HEK293 (cell line): ENCODE measurements at regions not wholly inside any gene's neighbourhood (a gene's known extent, or its start where the extent isn't known, plus 50 kb on each side); places are given as distances from the start of the nearest gene placed in this dataset.
A peak's percentile ranks its signal among the peaks of the same experiment; 100 is the strongest.

Experiments used
- CTCF ChIA-PET: fragments of 350-600 bp; formaldehyde crosslinking; extraction: SDS; loops from one replicate; lab custom pipeline; 2021; ENCODE audit warnings: antibody characterized with exemption; lab: Yijun Ruan, JAX
- POLR2A ChIA-PET: fragments of 300-600 bp; formaldehyde crosslinking; extraction: SDS; loops from one replicate; lab custom pipeline; 2020; ENCODE audit warnings: antibody characterized with exemption, inconsistent platforms; lab: Yijun Ruan, JAX
- H3K27ac ChIP-seq: fragments of 200-500 bp; sonication (Bioruptor generic); 2 replicates; pipeline ENCODE4 v1.5.1; 2014; ENCODE audit warnings: low read depth, low read length, control low read depth, inconsistent platforms; ENCODE audit errors: extremely low read depth
- H3K36me3 ChIP-seq, 2 experiments: fragments of 200-500 bp in 1 of 2; sonication (Bioruptor generic) in 1 of 2; 1 replicate in 1 of 2; 2 replicates in 1 of 2; pipeline ENCODE4 v1.5.1; 2014 to 2017; ENCODE audit warnings: inconsistent platforms in 2 of 2, low read length in 2 of 2; ENCODE audit not compliant: control insufficient read depth in 2 of 2, insufficient read depth in 1 of 2
- H3K4me1 ChIP-seq: fragments of 200-500 bp; sonication (Bioruptor generic); 2 replicates; pipeline ENCODE4 v1.5.1; 2014; ENCODE audit warnings: mild to moderate bottlenecking, low read length, inconsistent platforms; ENCODE audit not compliant: control insufficient read depth, insufficient read depth
- H3K4me3 ChIP-seq: 2 replicates; pipeline ENCODE4 v1.5.1; 2011; ENCODE audit warnings: low read depth, mild to moderate bottlenecking, control low read depth, low read length, moderate library complexity
- H3K9me3 ChIP-seq: fragments of 200-500 bp; sonication (Bioruptor generic); 2 replicates; pipeline ENCODE4 v1.5.1; 2014; ENCODE audit warnings: low read depth, low read length, inconsistent platforms; ENCODE audit not compliant: control insufficient read depth, insufficient read depth
- EGR2 ChIP-seq: fragments of 450-650 bp; formaldehyde crosslinking; IDR thresholded peaks from 2 replicates; pipeline ENCODE4 v1.5.1; 2016; ENCODE audit warnings: low read depth, missing biosample characterization, missing genetic modification characterization
- HOXA7 ChIP-seq: sonication (generic); formaldehyde crosslinking; IDR thresholded peaks from 2 replicates; pipeline ENCODE4 v1.8.1; 2022; ENCODE audit warnings: missing genetic modification reagents, borderline replicate concordance
- HOXC10 ChIP-seq: sonication (generic); formaldehyde crosslinking; IDR thresholded peaks from 2 replicates; pipeline ENCODE4 v1.8.1; 2023; ENCODE audit warnings: mild to moderate bottlenecking, missing genetic modification reagents
- IKZF3 ChIP-seq: fragments of 450-650 bp; IDR thresholded peaks from 2 replicates; pipeline ENCODE4 v1.5.0; 2018; ENCODE audit warnings: missing biosample characterization, mild to moderate bottlenecking, missing genetic modification characterization, moderate library complexity
- MEIS1 ChIP-seq: sonication (generic); formaldehyde crosslinking; IDR thresholded peaks from 2 replicates; pipeline ENCODE4 v1.8.1; 2022; ENCODE audit warnings: missing genetic modification reagents, mild to moderate bottlenecking, borderline replicate concordance
- SP3 ChIP-seq: fragments of 450-650 bp; formaldehyde crosslinking; IDR thresholded peaks from 2 replicates; pipeline ENCODE4 v1.5.1; 2016; ENCODE audit warnings: missing biosample characterization, missing genetic modification characterization
- WT1 ChIP-seq: fragments of 450-650 bp; formaldehyde crosslinking; IDR thresholded peaks from 2 replicates; pipeline ENCODE4 v1.5.1; 2016; ENCODE audit warnings: missing biosample characterization, missing genetic modification characterization
- ZBTB10 ChIP-seq: fragments of 450-650 bp; formaldehyde crosslinking; IDR thresholded peaks from 2 replicates; pipeline ENCODE4 v1.5.1; 2016; ENCODE audit warnings: missing biosample characterization, missing genetic modification characterization
- ZBTB26 ChIP-seq: fragments of 450-650 bp; formaldehyde crosslinking; optimal IDR thresholded peaks from 2 replicates; pipeline ENCODE3; 2016; ENCODE audit warnings: missing biosample characterization, mild to moderate bottlenecking, missing genetic modification characterization
- ZBTB49 ChIP-seq: fragments of 450-650 bp; formaldehyde crosslinking; IDR thresholded peaks from 2 replicates; pipeline ENCODE4 v1.5.1; 2016; ENCODE audit warnings: missing biosample characterization, missing genetic modification characterization, low read depth
- ZFHX2 ChIP-seq: fragments of 450-650 bp; formaldehyde crosslinking; conservative IDR thresholded peaks from 2 replicates; pipeline ENCODE4 v1.5.1; 2016; ENCODE audit warnings: missing biosample characterization, missing genetic modification characterization
- ZFP37 ChIP-seq: fragments of 450-650 bp; formaldehyde crosslinking; IDR thresholded peaks from 2 replicates; pipeline ENCODE4 v1.5.1; 2016; ENCODE audit warnings: missing biosample characterization, missing genetic modification characterization
- ZNF10 ChIP-seq: fragments of 450-650 bp; formaldehyde crosslinking; IDR thresholded peaks from 2 replicates; pipeline ENCODE4 v1.5.1; 2017; ENCODE audit warnings: missing biosample characterization, missing genetic modification characterization
- ZNF132 ChIP-seq: fragments of 450-650 bp; formaldehyde crosslinking; IDR thresholded peaks from 2 replicates; pipeline ENCODE4 v1.5.1; 2017; ENCODE audit warnings: missing biosample characterization, missing genetic modification characterization, borderline replicate concordance
- ZNF19 ChIP-seq: fragments of 450-650 bp; formaldehyde crosslinking; IDR thresholded peaks from 2 replicates; pipeline ENCODE4; 2016; ENCODE audit warnings: missing biosample characterization, missing genetic modification characterization, low read depth
- ZNF24 ChIP-seq: fragments of 450-650 bp; formaldehyde crosslinking; IDR thresholded peaks from 2 replicates; pipeline ENCODE4 v1.5.1; 2016; ENCODE audit warnings: missing biosample characterization, missing genetic modification characterization
- ZNF26 ChIP-seq: fragments of 450-650 bp; formaldehyde crosslinking; IDR thresholded peaks from 2 replicates; pipeline ENCODE4 v1.5.1; 2016; ENCODE audit warnings: missing biosample characterization, missing genetic modification characterization
- ZNF311 ChIP-seq: fragments of 450-650 bp; formaldehyde crosslinking; IDR thresholded peaks from 2 replicates; pipeline ENCODE4 v1.5.1; 2017; ENCODE audit warnings: missing biosample characterization, missing genetic modification characterization, borderline replicate concordance
- ZNF341 ChIP-seq: fragments of 450-650 bp; formaldehyde crosslinking; IDR thresholded peaks from 2 replicates; pipeline ENCODE4; 2016; ENCODE audit warnings: low read depth, missing biosample characterization, missing genetic modification characterization
- ZNF398 ChIP-seq: fragments of 450-650 bp; formaldehyde crosslinking; IDR thresholded peaks from 2 replicates; pipeline ENCODE4 v1.5.1; 2017; ENCODE audit warnings: missing biosample characterization, missing genetic modification characterization
- ZNF433 ChIP-seq: fragments of 450-650 bp; formaldehyde crosslinking; IDR thresholded peaks from 2 replicates; pipeline ENCODE4 v1.5.1; 2016; ENCODE audit warnings: missing biosample characterization, missing genetic modification characterization, low read depth
- ZNF521 ChIP-seq: fragments of 450-650 bp; formaldehyde crosslinking; IDR thresholded peaks from 2 replicates; pipeline ENCODE4 v1.5.1; 2017; ENCODE audit warnings: missing biosample characterization, mild to moderate bottlenecking, missing genetic modification characterization
- ZNF580 ChIP-seq: fragments of 450-650 bp; formaldehyde crosslinking; IDR thresholded peaks from 2 replicates; pipeline ENCODE4 v1.5.1; 2016; ENCODE audit warnings: missing biosample characterization, missing genetic modification characterization
- ZNF629 ChIP-seq: fragments of 450-650 bp; formaldehyde crosslinking; IDR thresholded peaks from 2 replicates; pipeline ENCODE4 v1.5.1; 2017; ENCODE audit warnings: missing biosample characterization, missing genetic modification characterization
- ZNF664 ChIP-seq: fragments of 450-650 bp; formaldehyde crosslinking; IDR thresholded peaks from 2 replicates; pipeline ENCODE4 v1.5.1; 2016; ENCODE audit warnings: missing biosample characterization, missing genetic modification characterization

GRCh38 chr1:38565020-38565491 lies 294.5 kb downstream of the RRAGC start:
- H3K4me3 ChIP-seq = no peak overlapping the region
- H3K9me3 ChIP-seq = no peaks in the 10 kb centered on the region
- H3K27ac ChIP-seq = no peak overlapping the region
- ChIA-PET CTCF (interaction anchor here (0.6 kb wide), 1 partner anchor 18 kb away, joined by 4 read pairs; no protein-coding TSS in a partner anchor), POLR2A (no interaction called here)
- TF ChIP-seq ZNF629 = no peak
- TF ChIP-seq ZNF664 (tag by site-specific recombination) = no peak
- TF ChIP-seq ZNF311 = no peak
- no peak for TF ChIP-seq HOXC10 (CRISPR knock-in tag)
- H3K4me1 ChIP-seq = peaks cover 3% of the 10 kb centered on the region; the same call in 1 of the 2 replicates
- H3K36me3 ChIP-seq = no peaks in the 10 kb centered on the region

GRCh38 chr1:38563942-38564735 lies 295.4 kb downstream of the RRAGC start:
- H3K4me1 ChIP-seq = no peaks in the 10 kb centered on the region
- no peaks in the 10 kb centered on the region for H3K9me3 ChIP-seq
- ChIA-PET POLR2A (no interaction called here), CTCF (interaction anchor here (0.6 kb wide), 1 partner anchor 18 kb away, joined by 4 read pairs; no protein-coding TSS in a partner anchor)
- H3K4me3 ChIP-seq = no peak overlapping the region
- no peaks in the 10 kb centered on the region for H3K36me3 ChIP-seq
- H3K27ac ChIP-seq = no peak overlapping the region
- peak; percentile 98 for TF ChIP-seq EGR2
- TF ChIP-seq ZNF580 (tag by site-specific recombination) = no peak
- TF ChIP-seq MEIS1 (CRISPR knock-in tag) = no peak
- no peak for TF ChIP-seq ZNF132 (tag by site-specific recombination)
- TF ChIP-seq ZFP37 (tag by site-specific recombination) = no peak
- no peak for TF ChIP-seq ZNF10
- TF ChIP-seq ZBTB26 = no peak
- no peak for TF ChIP-seq HOXA7 (CRISPR knock-in tag)
- no peak for TF ChIP-seq ZNF26
- no peak for TF ChIP-seq SP3 (tag by site-specific recombination)
- TF ChIP-seq WT1 (tag by site-specific recombination) = no peak
- no peak for TF ChIP-seq ZNF398 (tag by site-specific recombination)
- peak; percentile 97 for TF ChIP-seq ZFHX2
- no peak for TF ChIP-seq ZBTB10 (tag by site-specific recombination)
- no peak for TF ChIP-seq ZNF19 (tag by site-specific recombination)
- TF ChIP-seq ZNF341 (tag by site-specific recombination) = 0 out of 2 replicates have a peak, but pooled peaks have one; percentile 12
- TF ChIP-seq ZBTB49 (tag by site-specific recombination) = no peak
- TF ChIP-seq ZNF433 (tag by site-specific recombination) = no peak
- TF ChIP-seq ZNF24 (tag by site-specific recombination) = no peak
- TF ChIP-seq IKZF3 (tag by site-specific recombination) = no peak
- no peak for TF ChIP-seq ZNF521
